LNCaP clone FGC (cell line): ENCODE measurements at regions not wholly inside any gene's neighbourhood (a gene's known extent, or its start where the extent isn't known, plus 50 kb on each side); places are given as distances from the start of the nearest gene placed in this dataset.
A peak's percentile ranks its signal among the peaks of the same experiment; 100 is the strongest.

Source experiments
- DNase-seq: peaks from one replicate; pipeline ENCODE4 v3.0.0-alpha.2; 2011; ENCODE audit warnings: low read depth
- H3K4me3 ChIP-seq: 2 replicates; pipeline ENCODE4 v1.5.1; 2011; ENCODE audit warnings: mild to moderate bottlenecking, low read depth, low read length, control low read depth
- TF ChIP-seq, protein P1 (sequence below): IDR thresholded peaks from 2 replicates; pipeline ENCODE4 v1.5.1; 2012; ENCODE audit warnings: mild to moderate bottlenecking; ENCODE audit not compliant: control insufficient read depth, insufficient read depth; ENCODE audit errors: extremely low read depth

DNA sequence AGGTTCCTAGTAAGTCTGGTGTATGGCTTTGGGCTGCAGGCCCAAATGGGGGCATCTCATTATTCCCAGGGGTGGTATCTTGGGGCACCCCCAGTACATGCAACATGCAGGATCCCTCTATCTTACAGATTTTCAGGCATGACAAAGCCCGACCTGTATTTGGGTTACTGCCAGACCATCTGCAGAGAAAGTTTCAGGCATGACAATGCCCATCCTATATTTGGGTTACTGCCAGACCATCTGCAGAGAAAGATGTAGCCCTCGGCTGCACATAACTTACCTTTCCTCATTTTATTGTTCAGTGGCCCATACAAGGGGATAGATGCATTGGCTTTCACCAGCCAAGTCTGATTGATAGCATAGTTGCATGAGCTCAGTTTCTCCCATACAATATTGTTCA is 112.2 kb upstream of the RAB18 start:
- no peak for DNase-seq
- H3K4me3 ChIP-seq: no peak overlapping the region
- TF ChIP-seq, protein P1, sequence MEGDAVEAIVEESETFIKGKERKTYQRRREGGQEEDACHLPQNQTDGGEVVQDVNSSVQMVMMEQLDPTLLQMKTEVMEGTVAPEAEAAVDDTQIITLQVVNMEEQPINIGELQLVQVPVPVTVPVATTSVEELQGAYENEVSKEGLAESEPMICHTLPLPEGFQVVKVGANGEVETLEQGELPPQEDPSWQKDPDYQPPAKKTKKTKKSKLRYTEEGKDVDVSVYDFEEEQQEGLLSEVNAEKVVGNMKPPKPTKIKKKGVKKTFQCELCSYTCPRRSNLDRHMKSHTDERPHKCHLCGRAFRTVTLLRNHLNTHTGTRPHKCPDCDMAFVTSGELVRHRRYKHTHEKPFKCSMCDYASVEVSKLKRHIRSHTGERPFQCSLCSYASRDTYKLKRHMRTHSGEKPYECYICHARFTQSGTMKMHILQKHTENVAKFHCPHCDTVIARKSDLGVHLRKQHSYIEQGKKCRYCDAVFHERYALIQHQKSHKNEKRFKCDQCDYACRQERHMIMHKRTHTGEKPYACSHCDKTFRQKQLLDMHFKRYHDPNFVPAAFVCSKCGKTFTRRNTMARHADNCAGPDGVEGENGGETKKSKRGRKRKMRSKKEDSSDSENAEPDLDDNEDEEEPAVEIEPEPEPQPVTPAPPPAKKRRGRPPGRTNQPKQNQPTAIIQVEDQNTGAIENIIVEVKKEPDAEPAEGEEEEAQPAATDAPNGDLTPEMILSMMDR: no peak

DNA sequence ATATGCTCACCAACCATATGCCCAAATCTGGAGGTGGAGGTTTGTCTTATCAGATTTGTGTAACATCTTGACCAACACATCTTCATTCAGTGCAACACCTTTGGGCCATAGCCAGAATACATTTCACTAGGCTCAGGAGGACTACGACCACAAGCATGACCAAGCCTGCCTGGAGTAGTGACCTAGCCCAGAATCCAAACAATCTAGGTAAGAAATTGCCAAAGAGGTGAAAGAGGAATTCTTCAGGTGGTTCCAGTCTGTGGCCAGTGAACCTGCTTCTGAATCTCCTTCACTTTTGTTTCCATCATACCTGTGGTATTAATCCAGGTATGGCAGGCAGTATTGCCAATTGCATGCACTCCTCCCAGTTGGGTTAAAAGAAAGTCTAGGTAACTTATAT is 112.8 kb upstream of the RAB18 start:
- TF ChIP-seq, protein P1: no peak
- no peak for DNase-seq
- H3K4me3 ChIP-seq: no peak overlapping the region

DNA sequence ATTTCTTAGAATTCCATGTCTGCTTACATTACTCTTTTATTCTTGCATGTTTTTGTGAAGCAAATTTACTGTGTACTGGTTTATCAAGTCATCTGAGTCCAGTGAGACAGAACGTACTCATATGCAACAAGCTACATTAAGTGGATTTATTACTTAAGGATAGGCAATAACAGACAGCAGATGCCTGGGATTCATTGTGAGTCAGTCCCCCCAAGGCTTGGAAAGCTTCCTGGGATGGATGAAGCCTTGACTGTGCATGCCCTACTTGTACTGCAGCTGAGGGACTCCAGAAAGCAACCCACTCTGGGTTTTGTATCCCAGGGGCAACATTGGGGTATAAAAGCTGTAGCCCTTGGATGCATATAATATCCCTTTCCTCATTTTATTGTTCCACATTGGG is 113.4 kb upstream of the RAB18 start:
- DNase-seq: no peak
- TF ChIP-seq, protein P1: no peak
- H3K4me3 ChIP-seq: no peak overlapping the region

DNA sequence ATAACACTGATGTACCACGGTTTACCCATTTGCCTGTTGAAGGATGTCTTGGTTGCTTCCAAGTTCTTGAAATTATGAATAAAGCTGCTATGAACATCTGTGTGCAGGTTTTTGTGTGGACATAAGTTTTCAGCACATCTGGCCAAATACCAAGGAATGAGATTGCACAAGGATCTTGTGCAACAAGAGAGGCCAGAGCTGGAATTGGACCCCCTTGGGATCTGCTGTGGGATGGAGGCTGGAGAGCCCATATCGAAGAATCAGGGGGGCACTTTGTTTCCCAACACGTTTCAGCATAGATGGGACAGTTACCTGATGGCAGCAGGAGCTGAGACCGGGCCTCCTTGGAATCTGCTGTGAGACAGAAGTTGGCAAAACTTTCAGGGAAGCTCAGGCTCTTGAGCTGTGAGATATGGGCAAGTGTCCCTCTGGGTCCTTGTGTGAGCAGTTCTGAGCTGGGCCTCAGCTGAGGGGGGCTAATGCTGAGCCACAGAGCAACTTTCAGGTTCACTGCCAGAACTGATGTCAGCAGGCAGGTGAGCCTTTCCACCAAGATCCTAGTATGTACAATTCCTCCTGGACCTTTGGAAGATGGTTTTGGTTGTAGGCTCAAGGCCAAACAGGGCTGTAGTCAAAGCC is 115.2 kb upstream of the RAB18 start:
- TF ChIP-seq, protein P1: no peak
- DNase-seq: no peak
- no peak overlapping the region for H3K4me3 ChIP-seq

DNA sequence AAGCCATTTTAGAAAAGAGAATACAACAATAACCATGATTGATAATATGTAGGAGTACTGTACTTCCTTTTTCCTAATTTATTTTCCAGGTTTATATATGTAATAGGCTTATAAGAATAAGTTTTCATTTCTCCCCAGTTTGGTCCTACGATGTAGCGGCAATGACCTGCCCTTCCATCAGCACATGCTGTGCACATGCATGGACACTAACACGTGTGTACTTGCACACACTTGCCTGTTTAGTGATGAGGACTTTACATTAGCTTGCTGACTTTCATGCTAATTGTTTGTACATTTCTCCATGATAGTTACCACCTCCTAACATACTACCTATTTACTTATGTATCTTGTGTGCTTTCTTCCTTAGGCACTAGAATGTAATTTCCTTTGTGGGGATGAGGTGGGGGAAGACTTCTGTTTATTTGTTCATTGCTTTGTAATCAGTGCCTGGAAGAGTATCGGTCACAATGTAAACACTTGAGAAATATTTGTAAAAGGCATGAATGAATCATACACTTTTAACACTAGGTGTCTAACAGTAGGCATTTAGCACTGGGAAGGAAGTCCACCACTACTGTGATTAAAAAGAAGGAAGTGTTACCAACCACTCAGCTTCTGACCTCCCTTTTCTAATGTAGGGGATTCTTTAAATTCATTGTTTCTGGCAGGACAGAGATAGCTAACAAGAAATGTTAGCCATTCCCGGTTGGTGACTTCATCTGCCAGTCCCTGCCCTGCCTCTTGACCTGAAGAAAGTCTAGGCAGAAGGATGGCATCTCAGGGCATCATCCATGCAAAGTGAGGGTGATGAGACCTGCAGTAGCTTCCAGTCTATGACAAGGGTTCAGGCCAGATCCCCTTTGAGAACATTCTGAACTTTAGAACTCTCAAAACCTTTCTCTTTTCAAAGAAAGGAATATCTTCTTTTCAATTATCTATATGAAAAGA is 120.2 kb upstream of the RAB18 start:
- peak; percentile 17 for DNase-seq

DNA sequence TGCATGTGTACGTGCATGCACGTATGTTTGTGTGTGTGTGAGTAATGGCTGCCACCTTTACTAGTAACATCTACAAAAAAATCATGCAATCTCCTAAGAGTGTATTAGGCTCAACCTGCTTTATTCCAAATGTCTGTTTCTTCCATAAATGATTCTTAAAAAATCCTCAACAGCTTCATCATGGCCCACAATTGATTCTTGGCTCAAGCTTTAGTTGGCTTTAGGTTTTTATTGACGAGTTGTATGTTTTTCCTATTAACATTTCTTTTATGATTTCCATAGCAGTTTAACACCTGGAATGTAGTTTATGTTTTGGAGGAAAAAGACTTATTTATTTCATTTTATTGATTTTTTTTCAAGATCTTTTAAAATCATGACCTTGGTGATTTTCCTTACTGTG is 121.9 kb upstream of the RAB18 start:
- no peak for DNase-seq
- TF ChIP-seq, protein P1: no peak
- H3K4me3 ChIP-seq: no peak overlapping the region

More for the DNA sequence above, 120.2 kb upstream of the RAB18 start:
- TF ChIP-seq, protein P1: no peak
- no peak overlapping the region for H3K4me3 ChIP-seq
